H9 (cell line): ENCODE measurements at regions not wholly inside any gene's neighbourhood (a gene's known extent, or its start where the extent isn't known, plus 50 kb on each side); places are given as distances from the start of the nearest gene placed in this dataset.

ENCODE experiments used
- DNase-seq: peaks from one replicate; pipeline ENCODE4 v3.0.0-alpha.2; 2017
- H2AFZ ChIP-seq: one replicate; pipeline ENCODE4 v1.6.1; 2013; ENCODE audit warnings: mild to moderate bottlenecking, low read length, control low read depth, moderate library complexity
- H2AK5ac ChIP-seq: 2 replicates; pipeline ENCODE4 v1.6.1; 2013; ENCODE audit warnings: low read length, control low read depth, mixed read lengths; ENCODE audit not compliant: insufficient read length
- H2BK120ac ChIP-seq: one replicate; pipeline ENCODE4 v1.6.1; 2013; ENCODE audit warnings: low read depth, mild to moderate bottlenecking, low read length, control low read depth, inconsistent platforms; ENCODE audit not compliant: poor library complexity, severe bottlenecking
- H2BK12ac ChIP-seq: 2 replicates; pipeline ENCODE4 v1.6.1; 2013; ENCODE audit warnings: low read length, control low read depth, mixed read lengths, low read depth; ENCODE audit not compliant: insufficient read length
- H2BK15ac ChIP-seq: 2 replicates; pipeline ENCODE4 v1.6.1; 2013; ENCODE audit warnings: low read depth, low read length, control low read depth
- H2BK20ac ChIP-seq: one replicate; pipeline ENCODE4 v1.6.1; 2013; ENCODE audit warnings: low read depth, mild to moderate bottlenecking, low read length, control low read depth, inconsistent platforms; ENCODE audit not compliant: poor library complexity, severe bottlenecking
- H2BK5ac ChIP-seq: 2 replicates; pipeline ENCODE4 v1.6.1; 2013; ENCODE audit warnings: low read length, control low read depth, mixed read lengths; ENCODE audit not compliant: insufficient read length
- H3K14ac ChIP-seq: 2 replicates; pipeline ENCODE4 v1.6.1; 2013; ENCODE audit warnings: low read length, control low read depth; ENCODE audit not compliant: insufficient read depth
- H3K18ac ChIP-seq: 2 replicates; pipeline ENCODE4 v1.6.1; 2013; ENCODE audit warnings: low read depth, mild to moderate bottlenecking, mixed read lengths, low read length, control low read depth; ENCODE audit not compliant: insufficient read length
- H3K23ac ChIP-seq: 2 replicates; pipeline ENCODE4 v1.6.1; 2013; ENCODE audit warnings: low read length, control low read depth, mixed read lengths, low read depth; ENCODE audit not compliant: insufficient read length
- H3K23me2 ChIP-seq: 2 replicates; pipeline ENCODE4 v1.6.1; 2013; ENCODE audit warnings: low read depth, mild to moderate bottlenecking, mixed read lengths, low read length, control low read depth; ENCODE audit not compliant: insufficient read length, poor library complexity, severe bottlenecking
- H3K27ac ChIP-seq: 2 replicates; pipeline ENCODE4 v1.5.1; 2013; ENCODE audit warnings: low read length, control low read depth, mixed read lengths, low read depth; ENCODE audit not compliant: insufficient read length
- H3K27me3 ChIP-seq: 2 replicates; pipeline ENCODE4 v1.6.1; 2013; ENCODE audit warnings: low read length, control low read depth, inconsistent platforms; ENCODE audit not compliant: insufficient read depth
- H3K4ac ChIP-seq: 2 replicates; pipeline ENCODE4 v1.6.1; 2013; ENCODE audit warnings: low read depth, mild to moderate bottlenecking, control low read depth, inconsistent platforms, low read length, moderate library complexity
- H3K4me1 ChIP-seq: 2 replicates; pipeline ENCODE4 v1.6.1; 2013; ENCODE audit warnings: low read length, control low read depth, inconsistent platforms; ENCODE audit not compliant: insufficient read depth
- H3K4me2 ChIP-seq: 2 replicates; pipeline ENCODE4 v1.6.1; 2013; ENCODE audit warnings: low read length, control low read depth, mixed read lengths; ENCODE audit not compliant: insufficient read length, insufficient read depth
- H3K56ac ChIP-seq: 2 replicates; pipeline ENCODE4 v1.6.1; 2013; ENCODE audit warnings: low read depth, mild to moderate bottlenecking, mixed read lengths, low read length, control low read depth; ENCODE audit not compliant: insufficient read length
- H3K79me1 ChIP-seq: 2 replicates; pipeline ENCODE4 v1.6.1; 2013; ENCODE audit warnings: low read depth, mild to moderate bottlenecking, moderate library complexity, low read length, control low read depth, inconsistent platforms; ENCODE audit not compliant: insufficient read depth, poor library complexity, severe bottlenecking
- H3K79me2 ChIP-seq: 2 replicates; pipeline ENCODE4 v1.6.1; 2013; ENCODE audit warnings: low read length, control low read depth, inconsistent platforms; ENCODE audit not compliant: insufficient read depth
- H3K9ac ChIP-seq: 2 replicates; pipeline ENCODE4 v1.6.1; 2013; ENCODE audit warnings: low read length, control low read depth, mixed read lengths; ENCODE audit not compliant: insufficient read length; ENCODE audit errors: extremely low read depth
- H3K9me3 ChIP-seq: one replicate; pipeline ENCODE4 v1.6.1; 2013; ENCODE audit warnings: low read depth, low read length, inconsistent platforms; ENCODE audit not compliant: control insufficient read depth
- H3T11ph ChIP-seq: one replicate; pipeline ENCODE4 v1.6.1; 2013; ENCODE audit warnings: mild to moderate bottlenecking, low read length, control low read depth, inconsistent platforms
- H4K20me1 ChIP-seq: one replicate; pipeline ENCODE4 v1.6.1; 2013; ENCODE audit not compliant: control insufficient read depth, insufficient read length, insufficient read depth
- H4K5ac ChIP-seq: 2 replicates; pipeline ENCODE4 v1.6.1; 2013; ENCODE audit warnings: low read depth, mild to moderate bottlenecking, mixed read lengths, low read length, control low read depth; ENCODE audit not compliant: insufficient read length
- H4K8ac ChIP-seq: replicated peaks from 2 replicates; pipeline ENCODE4 v1.6.1; 2013; ENCODE audit warnings: low read length, control low read depth, mixed read lengths, low read depth; ENCODE audit not compliant: insufficient read length
- H4K91ac ChIP-seq: 2 replicates; pipeline ENCODE4 v1.6.1; 2013; ENCODE audit warnings: low read depth, mild to moderate bottlenecking, moderate library complexity, mixed read lengths, low read length, control low read depth; ENCODE audit not compliant: insufficient read length
- H3K27ac Mint-ChIP-seq, 3 experiments: 2 replicates in 2 of 3; 3 replicates in 1 of 3; pipeline ENCODE4 v1.8.0; 2020 to 2021; ENCODE audit warnings: mixed read lengths in 3 of 3, mild to moderate bottlenecking in 1 of 3, moderate library complexity in 1 of 3
- H3K27me3 Mint-ChIP-seq: 2 replicates; pipeline ENCODE4 v1.8.0; 2021; ENCODE audit warnings: low read depth, mild to moderate bottlenecking, moderate library complexity, mixed read lengths
- H3K36me3 Mint-ChIP-seq, 3 experiments: 2 replicates in 2 of 3; 3 replicates in 1 of 3; pipeline ENCODE4 v1.8.0; 2020 to 2021; ENCODE audit warnings: low read depth in 3 of 3, mixed read lengths in 3 of 3; ENCODE audit not compliant: insufficient read depth in 1 of 3
- H3K4me1 Mint-ChIP-seq, 2 experiments: 2 replicates each; pipeline ENCODE4 v1.8.0; 2020; ENCODE audit warnings: mixed read lengths in 2 of 2
- H3K4me3 Mint-ChIP-seq, 2 experiments: 2 replicates in 1 of 2; 3 replicates in 1 of 2; pipeline ENCODE4 v1.8.0; 2020 to 2021; ENCODE audit warnings: mild to moderate bottlenecking in 2 of 2, mixed read lengths in 2 of 2, moderate library complexity in 1 of 2
- H3K9me3 Mint-ChIP-seq, 2 experiments: 2 replicates in 1 of 2; 3 replicates in 1 of 2; pipeline ENCODE4 v1.8.0; 2020; ENCODE audit warnings: mild to moderate bottlenecking in 2 of 2, mixed read lengths in 2 of 2, moderate library complexity in 1 of 2
- CTCF ChIP-seq: fragments of 200-600 bp; sonication (generic); conservative IDR thresholded peaks from 3 replicates; pipeline ENCODE4 v1.8.0; 2021; ENCODE audit warnings: antibody characterized with exemption, mild to moderate bottlenecking
- WGBS: extraction: QIAGEN DNeasy Blood & Tissue Kit; methylation state at CpG from one replicate; pipeline ENCODE4 v1.1.7; 2013; ENCODE audit warnings: missing lambda C conversion rate, low lambda C conversion rate, mixed read lengths; ENCODE audit not compliant: insufficient read length; ENCODE audit errors: extremely low coverage; 5-methylcytosine and 5-hydroxymethylcytosine counted together

- Histone ChIP-seq H3K4ac (no peak overlapping the region), H2BK15ac (no peak overlapping the region), H3K79me1 (no peaks in the 10 kb centered on the region), H4K91ac (no peak overlapping the region), H2BK5ac (no peak overlapping the region), H3K23me2 (no peaks in the 10 kb centered on the region), H3K18ac (no peak overlapping the region), H3K79me2 (no peaks in the 10 kb centered on the region), H2BK12ac (no peak overlapping the region), H3K14ac (no peak overlapping the region), H3K23ac (no peak overlapping the region), H3T11ph (no peak overlapping the region), H2AFZ (no peak overlapping the region), H4K8ac (no peak overlapping the region), H3K4me2 (no peak overlapping the region), H2BK120ac (no peak overlapping the region), H3K27me3 (no peaks in the 10 kb centered on the region), H3K9ac (no peak overlapping the region), H3K56ac (no peak overlapping the region), H2BK20ac (no peak overlapping the region), H4K5ac (no peak overlapping the region), H3K9me3 (no peaks in the 10 kb centered on the region), H4K20me1 (no peaks in the 10 kb centered on the region), H2AK5ac (no peak overlapping the region), H3K4me1 (no peaks in the 10 kb centered on the region), H3K27ac (no peak overlapping the region)
- peaks cover 2 to 7% (median 3%) of the 10 kb centered on the region in 3 experiments; a peak in 4 of 7 replicates for H3K36me3 Mint-ChIP-seq
- no peak for DNase-seq
- H3K9me3 Mint-ChIP-seq: peaks cover 0 to 8% of the 10 kb centered on the region in 2 experiments; a peak in 3 of 5 replicates
- no peak overlapping the region for H3K4me3 Mint-ChIP-seq
- no CpG with 5 or more reads among the region's 6 CpGs for WGBS
- no peaks in the 10 kb centered on the region for H3K27me3 Mint-ChIP-seq
- H3K27ac Mint-ChIP-seq: no peak overlapping the region
- no peak for TF ChIP-seq CTCF
- peaks cover 16 to 21% of the 10 kb centered on the region in 2 experiments for H3K4me1 Mint-ChIP-seq
Measured at GRCh38 chr2:58757971-58758370, 516.8 kb upstream of the FANCL start.
